ENCODE measurements at regions not wholly inside any gene's neighbourhood (a gene's known extent, or its start where the extent isn't known, plus 50 kb on each side); places are given as distances from the start of the nearest gene placed in this dataset.
"Not testable (repeated sequence)": the region's sequence is repeated elsewhere in the genome, so short reads cannot be mapped to it uniquely, and the experiment has no call there.

DNA sequence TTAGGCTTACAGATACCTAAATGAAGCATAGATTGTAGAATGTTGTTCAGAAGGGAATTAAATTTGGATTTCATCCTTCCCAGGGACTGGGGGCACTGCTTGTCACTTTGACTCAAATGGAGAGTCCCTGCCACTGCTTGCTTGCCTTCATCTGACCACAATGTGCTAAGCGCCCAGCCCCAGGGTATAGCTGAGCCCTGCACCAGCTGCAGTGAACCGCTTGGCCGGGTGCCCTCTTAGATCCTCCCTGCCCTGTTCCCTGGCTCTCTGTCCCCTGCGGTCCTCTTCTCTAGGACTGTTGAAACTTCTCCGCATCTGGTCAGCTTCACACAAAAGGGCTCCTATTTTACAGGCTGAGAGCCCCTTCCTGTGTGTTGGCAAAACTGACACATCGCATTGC is 170.9 kb downstream of the BCL2L11 start:
- not testable (repeated sequence) for DNase-seq

DNA sequence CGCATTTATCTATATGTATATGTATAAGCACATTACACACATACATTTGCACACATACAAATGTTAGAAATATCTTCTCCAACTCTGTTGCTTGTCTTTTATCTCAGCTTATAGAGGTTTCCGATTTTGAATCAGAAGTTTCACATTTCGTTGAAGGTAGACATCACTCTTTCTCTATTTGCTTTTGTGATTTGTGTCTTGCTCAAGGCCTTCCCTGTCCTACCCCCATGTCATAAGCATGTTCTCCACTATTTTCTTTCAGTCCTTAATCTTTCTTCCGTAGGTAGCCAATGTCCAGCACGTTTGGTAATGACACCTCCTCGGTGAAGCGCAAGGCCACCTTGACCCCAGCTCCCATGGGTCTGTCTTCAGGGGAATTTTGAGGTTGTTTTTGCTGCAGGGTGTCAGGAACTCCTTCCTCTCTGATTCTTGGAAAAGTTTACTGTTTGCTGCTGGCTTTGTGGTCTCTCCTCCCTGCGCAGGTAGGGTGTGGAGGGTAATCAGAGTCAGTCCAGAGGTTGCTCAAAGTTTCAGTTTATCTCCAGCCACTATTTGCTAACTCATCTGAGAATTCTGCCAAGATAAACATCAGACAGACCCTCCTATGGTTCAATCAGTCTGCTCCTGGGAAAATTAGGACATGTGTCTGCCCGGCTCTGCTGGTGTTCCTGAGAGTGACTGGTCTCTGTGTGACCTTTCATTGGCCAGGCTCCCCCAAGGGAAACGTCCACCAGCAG is 171.7 kb downstream of the BCL2L11 start:
- DNase-seq, result not testable (repeated sequence)

DNA sequence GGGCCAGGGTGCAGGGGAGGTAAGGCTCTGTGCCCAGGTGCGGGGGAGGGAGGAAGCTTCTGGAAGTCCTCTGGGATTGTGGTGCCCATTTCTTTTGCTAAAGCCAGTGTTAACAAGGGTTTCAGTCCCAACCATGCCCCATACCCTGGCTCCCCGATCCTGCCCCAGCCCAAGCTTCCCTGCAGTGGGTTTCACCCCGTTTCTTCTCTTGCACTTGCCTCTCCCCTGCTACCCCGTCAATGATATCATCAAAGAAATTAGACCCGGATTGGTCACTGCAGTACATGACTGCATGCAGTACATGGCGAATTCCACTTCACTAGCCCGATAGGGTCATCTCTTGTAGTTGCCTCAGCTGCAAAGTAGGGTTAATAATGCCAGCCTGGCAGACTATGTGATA is 174.0 kb downstream of the BCL2L11 start:
- not testable (repeated sequence) for DNase-seq

- not testable (repeated sequence) for DNase-seq
Observed at GRCh38 chr2:111296122-111296804, 175.5 kb downstream of the BCL2L11 start.

DNA sequence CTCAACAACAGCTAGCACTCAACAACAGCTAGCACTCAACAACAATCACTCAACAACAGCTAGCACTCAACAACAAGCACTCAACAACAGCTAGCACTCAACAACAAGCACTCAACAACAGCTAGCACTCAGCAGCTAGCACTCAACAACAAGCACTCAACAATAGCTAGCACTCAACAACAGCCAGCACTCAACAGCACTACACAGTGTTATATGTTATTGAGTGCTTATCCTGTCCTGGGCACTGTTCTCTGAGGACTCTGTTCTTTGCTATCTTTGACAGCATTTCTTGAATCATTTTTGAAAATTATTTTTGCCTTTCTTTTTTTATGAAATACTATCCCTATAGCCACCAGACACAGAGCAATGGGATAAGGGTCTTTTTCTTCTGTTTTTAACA is 176.4 kb downstream of the BCL2L11 start:
- DNase-seq, result not testable (repeated sequence)

- not testable (repeated sequence) for DNase-seq
Observed at GRCh38 chr2:111298927-111299326, 178.2 kb downstream of the BCL2L11 start.

GRCh38 chr2:111299635-111300034 is 178.9 kb downstream of the BCL2L11 start:
- not testable (repeated sequence) for DNase-seq

GRCh38 chr2:111301677-111302076 is 181.0 kb downstream of the BCL2L11 start:
- not testable (repeated sequence) for DNase-seq

GRCh38 chr2:111302397-111303218 is 181.9 kb downstream of the BCL2L11 start:
- not testable (repeated sequence) for DNase-seq

DNA sequence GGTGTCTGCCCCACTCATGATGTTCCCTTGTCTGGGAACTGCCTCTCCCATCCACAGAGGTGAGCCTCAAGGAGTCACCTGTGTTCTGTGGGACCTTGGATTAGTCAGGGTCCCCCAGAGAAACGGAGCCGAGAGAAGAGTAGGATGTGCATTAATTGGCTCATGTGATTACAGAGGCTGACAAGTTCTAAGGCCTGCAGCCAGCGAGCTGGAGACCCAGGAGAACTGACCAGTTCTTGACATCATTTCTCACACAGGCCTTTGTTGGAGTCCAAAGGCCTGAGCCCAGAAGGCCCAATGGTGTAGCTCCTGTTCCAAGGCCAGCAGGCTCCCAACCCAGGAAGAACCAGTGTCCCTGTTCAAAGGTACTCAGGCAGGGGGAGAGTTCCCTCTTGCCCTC is 186.6 kb downstream of the BCL2L11 start:
- not testable (repeated sequence) for DNase-seq

DNA sequence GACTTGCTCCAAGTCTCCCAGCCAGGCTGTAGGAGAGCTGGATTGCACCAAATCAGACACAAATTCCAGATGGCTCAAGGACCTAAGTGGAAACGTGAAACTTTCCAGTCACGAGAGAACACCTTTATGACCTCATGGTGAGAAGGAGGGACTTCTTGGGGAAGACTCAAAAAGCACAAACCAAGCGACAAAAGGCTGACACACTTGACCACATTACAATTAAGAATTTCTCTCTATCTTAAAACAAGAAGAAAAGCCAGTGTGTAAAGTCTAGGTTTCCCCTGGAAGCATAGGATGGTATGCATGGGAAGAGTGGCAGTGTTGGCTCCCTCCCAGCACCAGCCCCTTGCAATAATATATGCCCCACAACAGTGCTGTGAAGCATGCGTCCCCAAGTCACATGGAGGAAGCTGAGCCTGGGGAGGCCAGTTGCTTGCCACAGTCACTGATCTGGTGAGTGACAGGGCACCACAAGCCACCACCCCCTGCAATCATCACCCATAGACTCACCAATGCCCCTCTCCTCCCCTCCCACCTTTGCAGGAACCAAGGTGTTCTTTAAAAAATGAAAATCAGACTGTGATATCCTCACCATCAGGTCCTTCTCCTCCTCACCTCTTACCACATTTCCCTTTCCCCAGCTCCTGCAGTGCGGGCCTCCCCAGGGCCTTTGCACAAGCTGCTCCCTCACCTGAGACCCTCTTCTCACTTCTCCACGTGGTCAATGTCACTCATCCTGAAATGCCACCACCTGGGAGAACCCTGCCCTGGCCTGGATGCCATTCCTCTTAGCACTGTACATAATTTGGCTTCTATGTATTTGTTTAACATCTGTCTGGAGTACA is 188.7 kb downstream of the BCL2L11 start:
- DNase-seq, result not testable (repeated sequence)

- DNase-seq, result not testable (repeated sequence)
Observed at GRCh38 chr2:111310395-111310794, 189.7 kb downstream of the BCL2L11 start.

- not testable (repeated sequence) for DNase-seq
Observed at GRCh38 chr2:111311568-111311967, 190.9 kb downstream of the BCL2L11 start.

DNA sequence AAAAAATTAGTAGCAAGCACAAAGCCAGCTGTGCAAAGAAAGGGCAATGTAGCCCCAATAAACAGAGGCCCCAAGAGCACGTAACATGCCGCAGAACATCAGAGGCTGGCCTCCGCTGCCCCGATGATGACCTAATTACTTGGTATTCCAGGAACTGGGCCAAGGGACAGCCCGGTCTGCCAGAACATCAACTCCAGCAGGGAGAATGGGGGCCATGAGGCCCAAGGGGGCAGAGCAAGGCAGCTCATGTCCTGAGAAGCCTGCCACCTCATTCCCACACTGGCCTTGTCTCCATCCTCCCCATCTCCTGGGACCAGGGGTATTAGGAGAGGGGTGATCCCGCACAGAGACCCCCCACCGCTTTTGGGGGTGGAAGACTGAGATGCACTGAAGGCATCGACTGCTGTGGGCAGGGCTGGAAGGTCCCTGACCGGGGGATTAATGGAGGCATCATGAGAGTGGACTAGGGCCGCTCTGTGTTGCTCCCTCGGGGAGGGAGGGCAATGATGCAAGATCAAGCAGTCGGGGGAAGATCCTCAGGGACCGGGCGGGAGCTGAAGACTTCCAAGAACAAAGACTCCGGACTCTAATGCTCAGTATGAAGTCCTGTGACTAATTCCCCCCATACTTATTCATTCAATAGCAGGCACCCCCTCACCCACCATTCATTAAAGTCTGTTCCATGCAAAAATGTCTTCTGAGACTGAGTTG is 192.3 kb downstream of the BCL2L11 start:
- peak; percentile 56 for DNase-seq

DNA sequence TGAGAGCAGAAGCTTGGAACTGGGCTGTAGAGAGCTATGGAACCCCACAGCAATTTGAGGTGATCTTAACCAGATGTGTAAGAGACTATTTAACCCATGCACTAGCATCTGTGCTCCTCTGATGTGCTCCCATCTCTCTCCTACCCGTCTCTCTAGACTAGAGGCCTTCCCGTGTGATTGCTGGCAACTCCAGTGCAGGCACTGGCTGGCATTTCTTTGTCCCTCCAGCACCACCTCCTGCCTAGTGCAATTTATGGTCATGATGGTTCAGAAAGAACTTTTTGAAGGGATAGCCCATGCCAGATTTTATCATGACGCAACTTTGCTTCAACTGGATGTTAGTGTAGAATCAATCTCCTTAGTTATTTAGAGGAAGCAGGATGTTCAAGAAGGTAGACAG is 193.0 kb downstream of the BCL2L11 start:
- DNase-seq, result not testable (repeated sequence)

- DNase-seq, result not testable (repeated sequence)
Observed at GRCh38 chr2:111315188-111315917, 194.6 kb downstream of the BCL2L11 start.

DNA sequence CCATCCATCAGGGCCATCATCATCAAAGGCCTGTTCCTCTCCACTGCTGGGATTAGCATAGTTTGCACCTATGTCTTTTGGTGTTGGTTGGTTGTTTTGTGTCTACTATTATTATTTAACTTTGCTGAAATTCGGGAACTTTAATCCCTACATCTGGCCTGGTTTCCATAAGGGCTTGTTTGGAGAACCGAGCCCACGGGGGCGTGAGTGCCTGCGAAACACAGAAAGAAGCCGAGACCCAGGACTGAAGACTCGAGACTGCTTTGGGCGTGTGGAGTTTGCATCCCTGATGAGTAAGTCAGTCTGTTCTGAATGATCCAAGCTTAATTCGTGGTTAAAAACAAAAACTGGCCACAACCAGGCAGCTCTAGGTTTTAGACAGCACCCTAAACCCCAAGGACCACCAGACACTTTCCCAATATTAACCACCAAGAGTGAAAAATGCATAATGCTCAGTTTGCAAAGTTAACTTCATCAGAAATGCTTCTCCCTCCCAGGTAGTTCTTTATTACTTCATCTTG is 195.6 kb downstream of the BCL2L11 start:
- DNase-seq, result not testable (repeated sequence)

- DNase-seq, result not testable (repeated sequence)
Observed at GRCh38 chr2:111316881-111317549, 196.3 kb downstream of the BCL2L11 start.

DNA sequence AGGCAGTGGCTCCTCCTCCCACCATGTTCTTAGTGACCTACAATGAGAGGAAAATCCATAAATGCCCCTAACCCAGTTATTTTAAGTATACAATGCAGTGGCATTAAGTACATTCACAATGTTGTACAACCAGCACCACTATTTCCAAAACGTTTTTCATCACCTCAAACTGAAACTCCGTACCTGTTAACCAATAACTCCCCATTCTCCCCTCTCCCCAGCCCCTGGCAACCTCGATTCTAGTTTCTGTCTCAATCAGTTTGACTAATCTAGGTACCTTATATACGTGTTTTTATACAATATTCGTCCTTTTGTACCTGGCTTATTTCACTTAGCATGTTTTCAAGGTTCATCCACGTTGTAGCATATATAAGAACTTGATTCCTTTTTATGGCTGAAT is 198.8 kb downstream of the BCL2L11 start:
- DNase-seq, result not testable (repeated sequence)

- DNase-seq, result not testable (repeated sequence)
Observed at GRCh38 chr2:111320264-111320663, 199.6 kb downstream of the BCL2L11 start.

Measured in fibroblast of skin of right quadriceps (primary cell).